ENCODE measurements at regions not wholly inside any gene's neighbourhood (a gene's known extent, or its start where the extent isn't known, plus 50 kb on each side); places are given as distances from the start of the nearest gene placed in this dataset.

DNA sequence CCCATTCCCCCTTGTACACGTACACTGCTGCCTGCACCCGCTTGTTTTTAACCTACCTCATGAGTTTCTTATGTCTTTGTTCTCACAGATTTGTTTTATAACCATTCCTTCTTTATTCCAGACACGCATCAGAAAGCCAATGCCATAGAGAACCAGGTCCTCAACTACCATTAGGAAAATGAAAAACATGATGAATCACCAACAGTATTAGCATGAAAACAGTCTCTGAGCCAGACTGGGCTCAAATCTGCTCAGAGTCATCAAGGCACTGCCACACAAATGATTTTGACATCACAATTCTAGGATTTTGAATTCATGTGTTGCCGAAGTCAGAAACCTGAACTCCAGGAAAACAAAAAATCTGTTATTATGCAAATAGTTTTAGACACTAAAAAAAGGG lies 394.1 kb upstream of the GRIA1 start:
- Histone ChIP-seq H3K27me3 (ENCODE audit: control insufficient read depth, extremely low read depth, insufficient read depth, low read length) (no peaks in the 10 kb centered on the region), H3K4me1 (ENCODE audit: control insufficient read depth, extremely low read depth, insufficient read depth, low read length) (no peaks in the 10 kb centered on the region), H2AFZ (ENCODE audit: control insufficient read depth, low read length) (no peak overlapping the region), H4K20me1 (ENCODE audit: control insufficient read depth, extremely low read depth, insufficient read depth, low read length) (no peaks in the 10 kb centered on the region), H3K27ac (ENCODE audit: control insufficient read depth, insufficient read depth, low read length) (no peak overlapping the region), H3K79me2 (ENCODE audit: control insufficient read depth, insufficient read depth, low read length) (no peaks in the 10 kb centered on the region), H3K9me3 (ENCODE audit: control insufficient read depth, low read depth, low read length) (no peaks in the 10 kb centered on the region), H3K4me3 (ENCODE audit: control insufficient read depth in 2 of 3, extremely low read depth in 1 of 3, insufficient read depth in 2 of 3, low read depth in 1 of 3, low read length in 3 of 3) (no peak overlapping the region), H3K36me3 (ENCODE audit: control insufficient read depth in 2 of 2, extremely low read depth in 1 of 2, insufficient read depth in 2 of 2, low read length in 2 of 2) (no peaks in the 10 kb centered on the region), H3K9me1 (ENCODE audit: control insufficient read depth, extremely low read depth, insufficient read depth, low read length) (no peaks in the 10 kb centered on the region), H3K4me2 (ENCODE audit: control insufficient read depth, extremely low read depth, insufficient read depth, low read depth, low read length) (no peak overlapping the region), H3K9ac (ENCODE audit: control insufficient read depth, extremely low read depth, insufficient read depth, low read length) (no peak overlapping the region)
- TF ChIP-seq EZH2 (IDR thresholded peaks at IDR 0.05; ENCODE audit: low read length), result no peak
- TF ChIP-seq, protein P1, sequence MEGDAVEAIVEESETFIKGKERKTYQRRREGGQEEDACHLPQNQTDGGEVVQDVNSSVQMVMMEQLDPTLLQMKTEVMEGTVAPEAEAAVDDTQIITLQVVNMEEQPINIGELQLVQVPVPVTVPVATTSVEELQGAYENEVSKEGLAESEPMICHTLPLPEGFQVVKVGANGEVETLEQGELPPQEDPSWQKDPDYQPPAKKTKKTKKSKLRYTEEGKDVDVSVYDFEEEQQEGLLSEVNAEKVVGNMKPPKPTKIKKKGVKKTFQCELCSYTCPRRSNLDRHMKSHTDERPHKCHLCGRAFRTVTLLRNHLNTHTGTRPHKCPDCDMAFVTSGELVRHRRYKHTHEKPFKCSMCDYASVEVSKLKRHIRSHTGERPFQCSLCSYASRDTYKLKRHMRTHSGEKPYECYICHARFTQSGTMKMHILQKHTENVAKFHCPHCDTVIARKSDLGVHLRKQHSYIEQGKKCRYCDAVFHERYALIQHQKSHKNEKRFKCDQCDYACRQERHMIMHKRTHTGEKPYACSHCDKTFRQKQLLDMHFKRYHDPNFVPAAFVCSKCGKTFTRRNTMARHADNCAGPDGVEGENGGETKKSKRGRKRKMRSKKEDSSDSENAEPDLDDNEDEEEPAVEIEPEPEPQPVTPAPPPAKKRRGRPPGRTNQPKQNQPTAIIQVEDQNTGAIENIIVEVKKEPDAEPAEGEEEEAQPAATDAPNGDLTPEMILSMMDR (optimal IDR thresholded peaks at IDR 0.05 in 1 of 3, IDR thresholded peaks at IDR 0.05 in 1 of 3, conservative IDR thresholded peaks at IDR 0.05 in 1 of 3; ENCODE audit: extremely low read depth in 1 of 3, insufficient read depth in 2 of 3, low read length in 3 of 3), result no peak
- FAIRE-seq, result no peak
- dilution Hi-C loops (cut with MboI; ENCODE audit: extremely low pct_ligation_motif_present, low sequenced_read_pairs), result no loop called here
- DNase-seq (ENCODE audit: low read depth, low spot score), result no peak

DNA sequence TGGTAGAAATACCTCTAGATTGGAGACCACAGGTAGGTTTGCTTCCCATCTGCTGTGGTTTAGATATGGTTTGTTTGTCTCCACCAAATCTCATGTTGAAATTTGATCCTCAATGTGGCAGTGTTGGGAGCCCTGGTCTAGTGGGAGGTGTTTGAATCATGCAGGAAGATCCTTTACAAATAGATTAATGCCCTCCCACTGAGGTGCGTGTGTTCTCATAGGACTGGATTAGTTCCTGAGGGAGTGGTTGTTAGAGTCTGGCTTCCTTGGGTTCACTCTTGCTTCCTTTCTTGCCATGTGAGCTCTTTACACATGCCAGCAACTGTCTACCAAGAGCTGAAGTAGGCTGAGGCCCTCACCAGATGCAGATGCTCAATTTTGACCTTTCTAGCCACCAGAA lies 391.1 kb upstream of the GRIA1 start:
- dilution Hi-C loops (cut with MboI; ENCODE audit: extremely low pct_ligation_motif_present, low sequenced_read_pairs), result no loop called here
- Histone ChIP-seq H3K79me2 (ENCODE audit: control insufficient read depth, insufficient read depth, low read length) (no peaks in the 10 kb centered on the region), H4K20me1 (ENCODE audit: control insufficient read depth, extremely low read depth, insufficient read depth, low read length) (no peaks in the 10 kb centered on the region), H2AFZ (ENCODE audit: control insufficient read depth, low read length) (peak overlapping the region; percentile 26), H3K4me2 (ENCODE audit: control insufficient read depth, extremely low read depth, insufficient read depth, low read depth, low read length) (no peak overlapping the region), H3K4me1 (ENCODE audit: control insufficient read depth, extremely low read depth, insufficient read depth, low read length) (no peaks in the 10 kb centered on the region), H3K9me3 (ENCODE audit: control insufficient read depth, low read depth, low read length) (no peaks in the 10 kb centered on the region), H3K9me1 (ENCODE audit: control insufficient read depth, extremely low read depth, insufficient read depth, low read length) (no peaks in the 10 kb centered on the region), H3K27ac (ENCODE audit: control insufficient read depth, insufficient read depth, low read length) (no peak overlapping the region), H3K4me3 (ENCODE audit: control insufficient read depth in 2 of 3, extremely low read depth in 1 of 3, insufficient read depth in 2 of 3, low read depth in 1 of 3, low read length in 3 of 3) (no peak overlapping the region), H3K27me3 (ENCODE audit: control insufficient read depth, extremely low read depth, insufficient read depth, low read length) (no peaks in the 10 kb centered on the region), H3K36me3 (ENCODE audit: control insufficient read depth in 2 of 2, extremely low read depth in 1 of 2, insufficient read depth in 2 of 2, low read length in 2 of 2) (no peaks in the 10 kb centered on the region), H3K9ac (ENCODE audit: control insufficient read depth, extremely low read depth, insufficient read depth, low read length) (no peak overlapping the region)
- peak; percentile 53 for FAIRE-seq
- TF ChIP-seq EZH2 (IDR thresholded peaks at IDR 0.05; ENCODE audit: low read length), result no peak
- TF ChIP-seq, protein P1 (optimal IDR thresholded peaks at IDR 0.05 in 1 of 3, IDR thresholded peaks at IDR 0.05 in 1 of 3, conservative IDR thresholded peaks at IDR 0.05 in 1 of 3; ENCODE audit: extremely low read depth in 1 of 3, insufficient read depth in 2 of 3, low read length in 3 of 3), result no peak
- no peak for DNase-seq (ENCODE audit: low read depth, low spot score)
